Neural cell (in vitro differentiated cells): ENCODE measurements at regions not wholly inside any gene's neighbourhood (a gene's known extent, or its start where the extent isn't known, plus 50 kb on each side); places are given as distances from the start of the nearest gene placed in this dataset.

Experiments
- H2AFZ ChIP-seq: fragments of 200-600, 300-800 bp; sonication (generic), shearing (Covaris generic); 2 replicates; pipeline ENCODE4 v1.6.0; 2014; ENCODE audit warnings: low read depth, mild to moderate bottlenecking, antibody characterized with exemption, low read length, moderate library complexity
- H3F3A ChIP-seq: fragments of 200-600 bp; shearing (Covaris generic); 2 replicates; pipeline ENCODE4 v1.6.1; 2016; ENCODE audit warnings: mild to moderate bottlenecking, moderate library complexity, mixed read lengths, antibody characterized with exemption, low read length; ENCODE audit not compliant: insufficient read depth, poor library complexity, severe bottlenecking
- H3K27ac ChIP-seq: fragments of 200-600, 300-800 bp; sonication (generic), shearing (Covaris generic); 2 replicates; pipeline ENCODE4 v1.5.1; 2014; ENCODE audit warnings: mild to moderate bottlenecking, low read length, moderate library complexity
- H3K27me3 ChIP-seq: fragments of 300-800, 200-600 bp; sonication (generic), shearing (Covaris generic); 2 replicates; pipeline ENCODE4 v1.6.0; 2014; ENCODE audit warnings: mild to moderate bottlenecking, low read depth, low read length, moderate library complexity; ENCODE audit not compliant: insufficient read depth
- H3K36me3 ChIP-seq: fragments of 300-800, 200-600 bp; sonication (generic), shearing (Covaris generic); 2 replicates; pipeline ENCODE4 v1.5.1; 2014; ENCODE audit warnings: mild to moderate bottlenecking, antibody characterized with exemption, low read length, moderate library complexity; ENCODE audit not compliant: insufficient read depth
- H3K4me2 ChIP-seq: fragments of 300-800, 200-600 bp; sonication (generic), shearing (Covaris generic); 2 replicates; pipeline ENCODE4 v1.6.0; 2014; ENCODE audit warnings: mild to moderate bottlenecking, low read length
- H3K4me3 ChIP-seq: fragments of 300-800, 200-600 bp; sonication (generic), shearing (Covaris generic); 2 replicates; pipeline ENCODE4 v1.5.1; 2014; ENCODE audit warnings: mild to moderate bottlenecking, low read length, moderate library complexity
- H3K79me2 ChIP-seq: fragments of 200-600 bp; shearing (Covaris generic); replicated peaks from 2 replicates; pipeline ENCODE4 v1.6.0; 2014; ENCODE audit warnings: mild to moderate bottlenecking, low read length, moderate library complexity; ENCODE audit not compliant: insufficient read depth
- H3K9ac ChIP-seq: fragments of 300-800, 200-600 bp; sonication (generic), shearing (Covaris generic); 2 replicates; pipeline ENCODE4 v1.6.1; 2016; ENCODE audit warnings: mild to moderate bottlenecking, low read length, mixed read lengths
- H3K9me2 ChIP-seq: fragments of 200-600 bp; shearing (Covaris generic); 2 replicates; pipeline ENCODE4 v1.6.1; 2016; ENCODE audit warnings: mild to moderate bottlenecking, low read length, mixed read lengths; ENCODE audit not compliant: insufficient read depth
- H3K9me3 ChIP-seq: fragments of 200-600, 300-800 bp; sonication (generic), shearing (Covaris generic); 2 replicates; pipeline ENCODE4 v1.6.1; 2016; ENCODE audit warnings: mild to moderate bottlenecking, mixed run types, low read length, moderate library complexity, mixed read lengths
- H4K20me1 ChIP-seq: fragments of 200-600 bp; shearing (Covaris generic); 2 replicates; pipeline ENCODE4 v1.6.1; 2016; ENCODE audit warnings: mild to moderate bottlenecking, mixed run types; ENCODE audit not compliant: insufficient read depth
- EP300 ChIP-seq: fragments of 450-650 bp; conservative IDR thresholded peaks from 2 replicates; pipeline ENCODE4 v1.6.1; 2014; ENCODE audit warnings: antibody characterized with exemption, mild to moderate bottlenecking, moderate library complexity; ENCODE audit not compliant: poor library complexity, severe bottlenecking
- EZH2 ChIP-seq: fragments of 200-600, 300-800 bp; shearing (Covaris generic), sonication (generic); IDR thresholded peaks from 2 replicates; pipeline ENCODE4 v1.6.1; 2014; ENCODE audit warnings: antibody characterized with exemption, low read length, borderline replicate concordance, mild to moderate bottlenecking; ENCODE audit not compliant: insufficient read depth, poor library complexity, severe bottlenecking
- MXI1 ChIP-seq: fragments of 450-650 bp; conservative IDR thresholded peaks from 2 replicates; pipeline ENCODE4 v1.6.1; 2014; ENCODE audit warnings: antibody characterized with exemption, mild to moderate bottlenecking; ENCODE audit not compliant: poor library complexity, severe bottlenecking
- POLR2AphosphoS5 ChIP-seq: IDR thresholded peaks from 2 replicates; pipeline ENCODE4 v1.6.1; 2012
- RAD21 ChIP-seq: fragments of 450-650 bp; conservative IDR thresholded peaks from 2 replicates; pipeline ENCODE4 v1.6.1; 2014; ENCODE audit warnings: antibody characterized with exemption, mild to moderate bottlenecking, moderate library complexity
- SMC3 ChIP-seq: fragments of 450-650 bp; conservative IDR thresholded peaks from 2 replicates; pipeline ENCODE4 v1.6.1; 2014; ENCODE audit warnings: antibody characterized with exemption, mild to moderate bottlenecking, moderate library complexity; ENCODE audit not compliant: poor library complexity
- TAF1 ChIP-seq: IDR thresholded peaks from 2 replicates; pipeline ENCODE4 v1.6.1; 2012; ENCODE audit warnings: low read depth
- TF ChIP-seq, protein P1 (sequence below): IDR thresholded peaks from 2 replicates; pipeline ENCODE4 v1.6.1; 2012; ENCODE audit warnings: borderline replicate concordance
- TF ChIP-seq, protein P2 (sequence below): fragments of 450-650 bp; IDR thresholded peaks from 2 replicates; pipeline ENCODE4 v1.5.1; 2014; ENCODE audit warnings: antibody characterized with exemption, mild to moderate bottlenecking, moderate library complexity; ENCODE audit not compliant: poor library complexity, severe bottlenecking

DNA sequence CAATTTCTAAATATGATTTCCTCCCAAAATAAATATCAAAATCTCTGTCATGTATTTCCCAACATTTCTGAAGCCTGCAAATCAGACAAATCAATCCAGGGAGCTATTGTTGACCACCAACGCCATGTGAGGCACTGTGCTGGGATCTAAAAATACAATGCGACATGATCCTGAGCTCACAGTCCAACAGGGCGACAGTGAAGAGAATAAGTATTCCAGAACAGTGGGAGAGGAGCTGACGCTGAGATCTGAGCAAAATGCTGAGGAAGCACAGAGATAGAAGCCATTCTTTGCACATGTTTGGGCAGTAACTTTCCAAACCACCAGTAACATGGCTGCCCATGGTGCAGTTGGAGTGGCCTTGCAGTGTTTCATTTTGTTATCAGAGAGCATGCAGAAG, 412.5 kb downstream of the LRATD1 start:
- TF ChIP-seq SMC3 (no peak), POLR2AphosphoS5 (no peak)
- H3K4me2 ChIP-seq: no peak overlapping the region
- no peak overlapping the region for H2AFZ ChIP-seq
- H3K9me2 ChIP-seq: no peaks in the 10 kb centered on the region
- H3K4me3 ChIP-seq: no peak overlapping the region
- H3K9ac ChIP-seq: no peak overlapping the region
- H3K79me2 ChIP-seq: no peaks in the 10 kb centered on the region
- no peaks in the 10 kb centered on the region for H3F3A ChIP-seq
- H3K27me3 ChIP-seq: no peaks in the 10 kb centered on the region
- no peaks in the 10 kb centered on the region for H3K9me3 ChIP-seq
- no peaks in the 10 kb centered on the region for H3K36me3 ChIP-seq
- H3K27ac ChIP-seq: no peak overlapping the region
- no peaks in the 10 kb centered on the region for H4K20me1 ChIP-seq

DNA sequence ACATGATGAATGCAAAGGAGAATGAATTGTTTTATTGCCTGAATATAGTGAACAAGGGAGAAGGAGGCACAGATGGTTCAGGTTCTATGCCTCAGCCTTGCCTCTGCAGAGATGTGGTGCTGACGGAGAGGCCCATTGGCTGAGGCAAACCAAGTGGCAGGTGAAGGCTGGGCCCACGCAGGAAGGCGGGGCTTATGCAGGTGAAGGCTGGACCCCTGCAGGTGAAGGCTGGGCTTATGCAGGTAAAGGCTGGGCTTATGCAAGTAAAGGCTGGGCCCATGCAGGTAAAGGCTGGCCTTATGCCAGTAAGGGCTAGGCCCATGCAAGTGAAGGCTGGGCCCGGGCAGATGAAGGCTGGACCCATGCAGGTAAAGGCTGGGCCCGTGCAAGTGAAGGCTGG, 414.7 kb downstream of the LRATD1 start:
- Histone ChIP-seq H3K4me2 (no peak overlapping the region), H3F3A (no peaks in the 10 kb centered on the region), H3K9me3 (no peaks in the 10 kb centered on the region), H3K9me2 (no peaks in the 10 kb centered on the region), H2AFZ (no peak overlapping the region), H3K79me2 (no peaks in the 10 kb centered on the region), H4K20me1 (no peaks in the 10 kb centered on the region), H3K9ac (no peak overlapping the region), H3K27me3 (no peaks in the 10 kb centered on the region), H3K4me3 (no peak overlapping the region), H3K36me3 (no peaks in the 10 kb centered on the region), H3K27ac (no peak overlapping the region)
- TF ChIP-seq POLR2AphosphoS5: no peak
- TF ChIP-seq EZH2: no peak

DNA sequence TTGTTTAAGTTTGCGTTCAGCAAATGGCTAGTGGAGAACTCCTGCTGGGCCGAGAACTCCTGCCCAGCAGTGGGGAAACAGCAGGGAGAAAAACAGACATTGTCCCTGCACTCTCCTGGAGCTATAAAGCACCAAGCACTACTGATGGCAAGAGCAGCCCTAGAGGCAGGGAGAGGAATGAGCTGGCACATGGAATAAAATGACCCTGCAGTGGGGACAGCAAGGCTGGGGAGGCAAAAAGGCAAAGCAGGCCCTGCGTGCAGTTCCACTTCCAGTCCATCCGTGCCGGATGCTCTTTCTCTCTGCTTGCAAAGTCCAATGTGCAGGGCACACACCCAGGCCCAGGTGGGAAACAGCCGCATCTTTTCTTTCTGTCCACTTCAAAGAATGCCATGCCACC, 415.5 kb downstream of the LRATD1 start:
- Histone ChIP-seq H3K27me3 (no peaks in the 10 kb centered on the region), H3K9me2 (no peaks in the 10 kb centered on the region), H3K4me2 (no peak overlapping the region), H2AFZ (no peak overlapping the region), H4K20me1 (no peaks in the 10 kb centered on the region), H3K79me2 (no peaks in the 10 kb centered on the region), H3K36me3 (no peaks in the 10 kb centered on the region), H3F3A (no peaks in the 10 kb centered on the region), H3K9ac (no peak overlapping the region), H3K27ac (no peak overlapping the region), H3K9me3 (no peaks in the 10 kb centered on the region), H3K4me3 (no peak overlapping the region)
- no peak for TF ChIP-seq EZH2
- no peak for TF ChIP-seq MXI1
- TF ChIP-seq, protein P1, sequence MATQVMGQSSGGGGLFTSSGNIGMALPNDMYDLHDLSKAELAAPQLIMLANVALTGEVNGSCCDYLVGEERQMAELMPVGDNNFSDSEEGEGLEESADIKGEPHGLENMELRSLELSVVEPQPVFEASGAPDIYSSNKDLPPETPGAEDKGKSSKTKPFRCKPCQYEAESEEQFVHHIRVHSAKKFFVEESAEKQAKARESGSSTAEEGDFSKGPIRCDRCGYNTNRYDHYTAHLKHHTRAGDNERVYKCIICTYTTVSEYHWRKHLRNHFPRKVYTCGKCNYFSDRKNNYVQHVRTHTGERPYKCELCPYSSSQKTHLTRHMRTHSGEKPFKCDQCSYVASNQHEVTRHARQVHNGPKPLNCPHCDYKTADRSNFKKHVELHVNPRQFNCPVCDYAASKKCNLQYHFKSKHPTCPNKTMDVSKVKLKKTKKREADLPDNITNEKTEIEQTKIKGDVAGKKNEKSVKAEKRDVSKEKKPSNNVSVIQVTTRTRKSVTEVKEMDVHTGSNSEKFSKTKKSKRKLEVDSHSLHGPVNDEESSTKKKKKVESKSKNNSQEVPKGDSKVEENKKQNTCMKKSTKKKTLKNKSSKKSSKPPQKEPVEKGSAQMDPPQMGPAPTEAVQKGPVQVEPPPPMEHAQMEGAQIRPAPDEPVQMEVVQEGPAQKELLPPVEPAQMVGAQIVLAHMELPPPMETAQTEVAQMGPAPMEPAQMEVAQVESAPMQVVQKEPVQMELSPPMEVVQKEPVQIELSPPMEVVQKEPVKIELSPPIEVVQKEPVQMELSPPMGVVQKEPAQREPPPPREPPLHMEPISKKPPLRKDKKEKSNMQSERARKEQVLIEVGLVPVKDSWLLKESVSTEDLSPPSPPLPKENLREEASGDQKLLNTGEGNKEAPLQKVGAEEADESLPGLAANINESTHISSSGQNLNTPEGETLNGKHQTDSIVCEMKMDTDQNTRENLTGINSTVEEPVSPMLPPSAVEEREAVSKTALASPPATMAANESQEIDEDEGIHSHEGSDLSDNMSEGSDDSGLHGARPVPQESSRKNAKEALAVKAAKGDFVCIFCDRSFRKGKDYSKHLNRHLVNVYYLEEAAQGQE: no peak
- no peak for TF ChIP-seq POLR2AphosphoS5
- TF ChIP-seq, protein P2, sequence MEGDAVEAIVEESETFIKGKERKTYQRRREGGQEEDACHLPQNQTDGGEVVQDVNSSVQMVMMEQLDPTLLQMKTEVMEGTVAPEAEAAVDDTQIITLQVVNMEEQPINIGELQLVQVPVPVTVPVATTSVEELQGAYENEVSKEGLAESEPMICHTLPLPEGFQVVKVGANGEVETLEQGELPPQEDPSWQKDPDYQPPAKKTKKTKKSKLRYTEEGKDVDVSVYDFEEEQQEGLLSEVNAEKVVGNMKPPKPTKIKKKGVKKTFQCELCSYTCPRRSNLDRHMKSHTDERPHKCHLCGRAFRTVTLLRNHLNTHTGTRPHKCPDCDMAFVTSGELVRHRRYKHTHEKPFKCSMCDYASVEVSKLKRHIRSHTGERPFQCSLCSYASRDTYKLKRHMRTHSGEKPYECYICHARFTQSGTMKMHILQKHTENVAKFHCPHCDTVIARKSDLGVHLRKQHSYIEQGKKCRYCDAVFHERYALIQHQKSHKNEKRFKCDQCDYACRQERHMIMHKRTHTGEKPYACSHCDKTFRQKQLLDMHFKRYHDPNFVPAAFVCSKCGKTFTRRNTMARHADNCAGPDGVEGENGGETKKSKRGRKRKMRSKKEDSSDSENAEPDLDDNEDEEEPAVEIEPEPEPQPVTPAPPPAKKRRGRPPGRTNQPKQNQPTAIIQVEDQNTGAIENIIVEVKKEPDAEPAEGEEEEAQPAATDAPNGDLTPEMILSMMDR: no peak
- TF ChIP-seq RAD21: no peak
- TF ChIP-seq EP300: no peak
- TF ChIP-seq SMC3: no peak
- no peak for TF ChIP-seq TAF1
